GM12878 (cell line): ENCODE measurements at regions not wholly inside any gene's neighbourhood (a gene's known extent, or its start where the extent isn't known, plus 50 kb on each side); places are given as distances from the start of the nearest gene placed in this dataset.

ENCODE experiments used
- ATAC-seq: fragments of 200-7000 bp; cut with Tn5 transposase; 3 replicates; pipeline ENCODE4 v1.9.1; 2020; ENCODE audit warnings: mild to moderate bottlenecking, moderate library complexity
- BruUV-seq: library from RNA; stranded (reverse); fragments of 400-500 nt; replicated peaks from 2 replicates; lab custom pipeline; 2021; lab: Mats Ljungman, UMichigan
- CTCF ChIA-PET: fragments of 300-600 bp; sonication (Branson Sonifier 250); formaldehyde crosslinking; extraction: SDS; loops from one replicate; lab custom pipeline; 2021; ENCODE audit warnings: inconsistent platforms; lab: Yijun Ruan, JAX
- POLR2A ChIA-PET: fragments of 350-600 bp; formaldehyde crosslinking; extraction: SDS; loops from one replicate; lab custom pipeline; 2021; ENCODE audit warnings: inconsistent platforms; lab: Charles Lee
- RAD21 ChIA-PET: fragments of 300-600 bp; sonication (Branson Sonifier 250); formaldehyde crosslinking; loops from one replicate; lab custom pipeline; 2023; ENCODE audit warnings: antibody characterized with exemption; ENCODE audit not compliant: unreplicated experiment; lab: Charles Lee
- SMC1A ChIA-PET: fragments of 300-600 bp; sonication (Branson Sonifier 250); formaldehyde crosslinking; loops from one replicate; lab custom pipeline; 2023; ENCODE audit not compliant: unreplicated experiment, uncharacterized antibody; lab: Charles Lee
- DNase-seq: peaks from one replicate; pipeline ENCODE4 v3.0.0-alpha.2; 2011; ENCODE audit warnings: low read depth, low spot score
- FAIRE-seq: peaks from 3 replicates; lab custom pipeline; 2011; peaks lifted over from hg19 to GRCh38; lab: Jason Lieb, UNC
- H2AFZ ChIP-seq: 2 replicates; pipeline ENCODE4 v1.6.0; 2011; ENCODE audit warnings: low read depth, low read length, control low read depth; ENCODE audit not compliant: control insufficient read depth
- H3K27ac ChIP-seq: 2 replicates; pipeline ENCODE4 v1.5.1; 2011; ENCODE audit warnings: control low read depth; ENCODE audit not compliant: control insufficient read depth, insufficient read depth
- H3K27me3 ChIP-seq, 2 experiments: replicated peaks in 1 of 2; 2 replicates each; pipeline versions ENCODE4 v1.6.0 to v1.6.1; 2011; ENCODE audit warnings: low read length in 1 of 2; ENCODE audit not compliant: control insufficient read depth in 2 of 2, insufficient read depth in 2 of 2
- H3K36me3 ChIP-seq, 2 experiments: 2 replicates each; pipeline ENCODE4 v1.5.1; 2011; ENCODE audit warnings: low read length in 1 of 2; ENCODE audit not compliant: control insufficient read depth in 2 of 2, insufficient read depth in 2 of 2
- H3K4me1 ChIP-seq: 2 replicates; pipeline ENCODE4 v1.6.1; 2011; ENCODE audit warnings: mild to moderate bottlenecking, low read length, moderate library complexity, mixed read lengths; ENCODE audit not compliant: control insufficient read depth, insufficient read depth
- H3K4me2 ChIP-seq: 2 replicates; pipeline ENCODE4 v1.6.0; 2011; ENCODE audit warnings: control low read depth; ENCODE audit not compliant: control insufficient read depth, insufficient read depth
- H3K4me3 ChIP-seq: fragments of 200-600 bp; sonication (generic); 2 replicates; pipeline ENCODE4 v1.5.1; 2016
- H3K79me2 ChIP-seq: 2 replicates; pipeline ENCODE4 v1.6.0; 2011; ENCODE audit warnings: low read length; ENCODE audit not compliant: control insufficient read depth, insufficient read depth
- H3K9ac ChIP-seq: 2 replicates; pipeline ENCODE4 v1.8.0; 2011; ENCODE audit warnings: low read length, control low read depth, mixed read lengths; ENCODE audit not compliant: control insufficient read depth, insufficient read depth
- H3K9me3 ChIP-seq: replicated peaks from 3 replicates; pipeline ENCODE4 v1.5.1; 2011; ENCODE audit warnings: mild to moderate bottlenecking, low read length; ENCODE audit not compliant: control insufficient read depth, insufficient read depth
- H4K20me1 ChIP-seq: 2 replicates; pipeline ENCODE4 v1.6.0; 2011; ENCODE audit not compliant: control insufficient read depth, insufficient read depth
- DPF2 ChIP-seq: fragments of 450-650 bp; IDR thresholded peaks from 2 replicates; pipeline ENCODE4 v1.6.1; 2017; ENCODE audit warnings: mild to moderate bottlenecking
- IKZF1 ChIP-seq: fragments of 450-650 bp; conservative IDR thresholded peaks from 2 replicates; pipeline ENCODE4 v1.6.1; 2017; ENCODE audit warnings: antibody characterized with exemption, mild to moderate bottlenecking
- IRF4 ChIP-seq: IDR thresholded peaks from 2 replicates; pipeline ENCODE4 v1.6.1; 2011; ENCODE audit warnings: low read depth, low read length
- MYB ChIP-seq: fragments of 150-350 bp; IDR thresholded peaks from 2 replicates; pipeline ENCODE4 v1.6.1; 2014; ENCODE audit warnings: mild to moderate bottlenecking, low read depth, low read length, borderline replicate concordance
- PAX5 ChIP-seq: IDR thresholded peaks from 2 replicates; pipeline ENCODE4 v1.6.1; 2011; ENCODE audit warnings: low read depth, low read length, borderline replicate concordance
- POLR2AphosphoS5 ChIP-seq: IDR thresholded peaks from 2 replicates; pipeline ENCODE4 v1.6.1; 2011; ENCODE audit warnings: mild to moderate bottlenecking, low read length, inconsistent platforms
- RUNX3 ChIP-seq: IDR thresholded peaks from 2 replicates; pipeline ENCODE4 v1.6.1; 2012; ENCODE audit warnings: low read length, inconsistent platforms
- SIN3A ChIP-seq: IDR thresholded peaks from 2 replicates; pipeline ENCODE4 v1.6.1; 2012; ENCODE audit warnings: low read depth, low read length, improper control_type of control experiment
- SMAD1 ChIP-seq: fragments of 450-650 bp; IDR thresholded peaks from 2 replicates; pipeline ENCODE4 v1.6.1; 2018; ENCODE audit warnings: mild to moderate bottlenecking, low read depth; ENCODE audit not compliant: partially characterized antibody
- SUZ12 ChIP-seq: fragments of 200-600 bp; sonication (generic); IDR thresholded peaks from one replicate; pipeline ENCODE4 v1.6.1; 2018; ENCODE audit warnings: antibody characterized with exemption, mild to moderate bottlenecking; ENCODE audit not compliant: unreplicated experiment
- WGBS: methylation state at CpG from one replicate; pipeline ENCODE4 v1.1.6; 2016; ENCODE audit warnings: low lambda C conversion rate; ENCODE audit not compliant: insufficient replicate concordance, insufficient coverage; ENCODE audit errors: missing lambda C conversion rate; 5-methylcytosine and 5-hydroxymethylcytosine counted together
- in situ Hi-C: fragments of 300-500 bp; cut with MboI; formaldehyde crosslinking; loops from 9 replicates; pipeline ENCODE4 v1.14.3; 2018; ENCODE audit warnings: mixed read lengths
- intact Hi-C: fragments of 100-400 bp; cut with micrococcal nuclease; formaldehyde crosslinking; loops from one replicate; pipeline ENCODE4 v1.14.2; 2022; ENCODE audit not compliant: unreplicated experiment
- TF ChIP-seq, protein P1 (sequence below): fragments of 450-650 bp; IDR thresholded peaks from 2 replicates; pipeline ENCODE4 v1.6.1; 2016; ENCODE audit warnings: mild to moderate bottlenecking
- TF ChIP-seq, protein P2 (sequence below): fragments of 450-650 bp; IDR thresholded peaks from 2 replicates; pipeline ENCODE4 v1.6.1; 2016; ENCODE audit warnings: mild to moderate bottlenecking, moderate library complexity, borderline replicate concordance
- TF ChIP-seq, protein P3 (sequence below): fragments of 450-650 bp; IDR thresholded peaks from 2 replicates; pipeline ENCODE4 v1.6.1; 2016; ENCODE audit warnings: mild to moderate bottlenecking

DNA sequence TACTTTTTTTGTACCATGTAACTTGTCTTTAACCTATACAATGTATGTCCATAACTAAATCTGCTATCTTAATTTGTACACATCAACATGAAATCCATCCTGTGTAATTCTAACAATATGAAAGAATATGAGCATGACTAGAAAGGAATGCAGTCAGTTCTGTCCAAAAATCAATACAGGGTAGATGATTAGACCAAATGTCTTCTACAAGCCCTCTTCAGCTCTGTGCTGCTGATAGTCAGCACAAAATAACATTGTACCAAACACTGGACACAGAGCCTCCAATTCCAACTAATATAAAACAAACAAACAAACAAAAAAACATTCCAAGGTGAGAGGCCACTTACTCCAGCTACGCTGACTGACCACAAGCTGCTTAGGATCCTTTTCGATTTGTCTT is 301.4 kb upstream of the IRAK1BP1 start:
- H3K4me3 ChIP-seq: no peak overlapping the region
- no peak overlapping the region for H3K9ac ChIP-seq
- TF ChIP-seq RUNX3: no peak
- TF ChIP-seq, protein P1, sequence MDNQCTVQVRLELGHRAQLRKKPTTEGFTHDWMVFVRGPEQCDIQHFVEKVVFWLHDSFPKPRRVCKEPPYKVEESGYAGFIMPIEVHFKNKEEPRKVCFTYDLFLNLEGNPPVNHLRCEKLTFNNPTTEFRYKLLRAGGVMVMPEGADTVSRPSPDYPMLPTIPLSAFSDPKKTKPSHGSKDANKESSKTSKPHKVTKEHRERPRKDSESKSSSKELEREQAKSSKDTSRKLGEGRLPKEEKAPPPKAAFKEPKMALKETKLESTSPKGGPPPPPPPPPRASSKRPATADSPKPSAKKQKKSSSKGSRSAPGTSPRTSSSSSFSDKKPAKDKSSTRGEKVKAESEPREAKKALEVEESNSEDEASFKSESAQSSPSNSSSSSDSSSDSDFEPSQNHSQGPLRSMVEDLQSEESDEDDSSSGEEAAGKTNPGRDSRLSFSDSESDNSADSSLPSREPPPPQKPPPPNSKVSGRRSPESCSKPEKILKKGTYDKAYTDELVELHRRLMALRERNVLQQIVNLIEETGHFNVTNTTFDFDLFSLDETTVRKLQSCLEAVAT: no peak
- TF ChIP-seq PAX5: no peak
- no peak overlapping the region for H3K4me2 ChIP-seq
- intact Hi-C loops: no loop called here
- CTCF ChIA-PET: no interaction called here
- no peaks in the 10 kb centered on the region for H4K20me1 ChIP-seq
- BruUV-seq: no TSS peak
- no peaks in the 10 kb centered on the region for H3K36me3 ChIP-seq
- no peak for FAIRE-seq
- no peak overlapping the region for H2AFZ ChIP-seq
- SMC1A ChIA-PET: interaction anchor here (0.9 to 1.5 kb wide), 2 partner anchors 11 to 13 kb away, joined by 4 read pairs; no protein-coding TSS in a partner anchor
- no peaks in the 10 kb centered on the region for H3K9me3 ChIP-seq
- ATAC-seq: no peak
- no peaks in the 10 kb centered on the region for H3K27me3 ChIP-seq
- WGBS: 2% methylated on average over 2 of the region's 2 CpGs
- no peaks in the 10 kb centered on the region for H3K4me1 ChIP-seq
- in situ Hi-C loops: no loop called here
- no peaks in the 10 kb centered on the region for H3K79me2 ChIP-seq
- RAD21 ChIA-PET: no interaction called here
- no peak overlapping the region for H3K27ac ChIP-seq
- POLR2A ChIA-PET: interaction anchor here (0.6 kb wide), 1 partner anchor 17 kb away, joined by 4 read pairs; no protein-coding TSS in a partner anchor
- no peak for DNase-seq

DNA sequence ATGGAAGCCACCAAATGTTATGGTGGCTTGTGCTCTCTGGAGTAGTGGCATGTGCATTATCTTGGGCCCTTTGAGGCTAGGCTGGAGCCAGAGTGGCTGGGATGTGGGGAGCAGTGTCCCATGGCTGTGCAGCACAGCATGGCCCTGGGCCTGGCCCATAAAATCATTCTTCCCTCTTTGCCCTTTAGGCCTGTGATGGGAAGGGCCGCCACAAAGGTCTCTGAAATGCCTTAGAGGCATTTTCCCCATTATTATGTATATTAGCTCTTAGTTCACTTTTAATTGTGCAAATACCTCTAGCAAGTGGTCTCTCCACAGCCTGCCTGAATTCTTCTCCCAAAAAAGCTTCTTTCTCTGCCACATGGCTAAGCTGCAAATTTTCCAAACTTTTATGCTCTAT is 297.3 kb upstream of the IRAK1BP1 start:
- ChIA-PET RAD21 (no interaction called here), POLR2A (no interaction called here), CTCF (no interaction called here), SMC1A (no interaction called here)
- Histone ChIP-seq H3K27me3 (no peaks in the 10 kb centered on the region), H2AFZ (no peak overlapping the region), H3K9ac (no peak overlapping the region), H3K4me3 (no peak overlapping the region), H3K4me2 (no peak overlapping the region), H3K27ac (no peak overlapping the region), H3K79me2 (no peaks in the 10 kb centered on the region), H3K9me3 (no peaks in the 10 kb centered on the region), H3K4me1 (no peaks in the 10 kb centered on the region), H4K20me1 (no peaks in the 10 kb centered on the region), H3K36me3 (no peaks in the 10 kb centered on the region)
- BruUV-seq: no TSS peak
- ATAC-seq (no peak), DNase-seq (no peak), FAIRE-seq (no peak)
- in situ Hi-C loops (no loop called here), intact Hi-C loops (no loop called here)
- WGBS: 0% methylated on average over 1 of the region's 1 CpG
- TF ChIP-seq SMAD1 (no peak), SUZ12 (no peak), DPF2 (no peak), IKZF1 (no peak), MYB (no peak), IRF4 (no peak), POLR2AphosphoS5 (no peak), SIN3A (no peak)
- TF ChIP-seq, protein P2, sequence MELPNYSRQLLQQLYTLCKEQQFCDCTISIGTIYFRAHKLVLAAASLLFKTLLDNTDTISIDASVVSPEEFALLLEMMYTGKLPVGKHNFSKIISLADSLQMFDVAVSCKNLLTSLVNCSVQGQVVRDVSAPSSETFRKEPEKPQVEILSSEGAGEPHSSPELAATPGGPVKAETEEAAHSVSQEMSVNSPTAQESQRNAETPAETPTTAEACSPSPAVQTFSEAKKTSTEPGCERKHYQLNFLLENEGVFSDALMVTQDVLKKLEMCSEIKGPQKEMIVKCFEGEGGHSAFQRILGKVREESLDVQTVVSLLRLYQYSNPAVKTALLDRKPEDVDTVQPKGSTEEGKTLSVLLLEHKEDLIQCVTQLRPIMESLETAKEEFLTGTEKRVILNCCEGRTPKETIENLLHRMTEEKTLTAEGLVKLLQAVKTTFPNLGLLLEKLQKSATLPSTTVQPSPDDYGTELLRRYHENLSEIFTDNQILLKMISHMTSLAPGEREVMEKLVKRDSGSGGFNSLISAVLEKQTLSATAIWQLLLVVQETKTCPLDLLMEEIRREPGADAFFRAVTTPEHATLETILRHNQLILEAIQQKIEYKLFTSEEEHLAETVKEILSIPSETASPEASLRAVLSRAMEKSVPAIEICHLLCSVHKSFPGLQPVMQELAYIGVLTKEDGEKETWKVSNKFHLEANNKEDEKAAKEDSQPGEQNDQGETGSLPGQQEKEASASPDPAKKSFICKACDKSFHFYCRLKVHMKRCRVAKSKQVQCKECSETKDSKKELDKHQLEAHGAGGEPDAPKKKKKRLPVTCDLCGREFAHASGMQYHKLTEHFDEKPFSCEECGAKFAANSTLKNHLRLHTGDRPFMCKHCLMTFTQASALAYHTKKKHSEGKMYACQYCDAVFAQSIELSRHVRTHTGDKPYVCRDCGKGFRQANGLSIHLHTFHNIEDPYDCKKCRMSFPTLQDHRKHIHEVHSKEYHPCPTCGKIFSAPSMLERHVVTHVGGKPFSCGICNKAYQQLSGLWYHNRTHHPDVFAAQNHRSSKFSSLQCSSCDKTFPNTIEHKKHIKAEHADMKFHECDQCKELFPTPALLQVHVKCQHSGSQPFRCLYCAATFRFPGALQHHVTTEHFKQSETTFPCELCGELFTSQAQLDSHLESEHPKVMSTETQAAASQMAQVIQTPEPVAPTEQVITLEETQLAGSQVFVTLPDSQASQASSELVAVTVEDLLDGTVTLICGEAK: no peak
- TF ChIP-seq, protein P3, sequence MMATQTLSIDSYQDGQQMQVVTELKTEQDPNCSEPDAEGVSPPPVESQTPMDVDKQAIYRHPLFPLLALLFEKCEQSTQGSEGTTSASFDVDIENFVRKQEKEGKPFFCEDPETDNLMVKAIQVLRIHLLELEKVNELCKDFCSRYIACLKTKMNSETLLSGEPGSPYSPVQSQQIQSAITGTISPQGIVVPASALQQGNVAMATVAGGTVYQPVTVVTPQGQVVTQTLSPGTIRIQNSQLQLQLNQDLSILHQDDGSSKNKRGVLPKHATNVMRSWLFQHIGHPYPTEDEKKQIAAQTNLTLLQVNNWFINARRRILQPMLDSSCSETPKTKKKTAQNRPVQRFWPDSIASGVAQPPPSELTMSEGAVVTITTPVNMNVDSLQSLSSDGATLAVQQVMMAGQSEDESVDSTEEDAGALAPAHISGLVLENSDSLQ: no peak
